PC-9 (cell line): ENCODE measurements at regions not wholly inside any gene's neighbourhood (a gene's known extent, or its start where the extent isn't known, plus 50 kb on each side); places are given as distances from the start of the nearest gene placed in this dataset.
"Not testable (repeated sequence)": the region's sequence is repeated elsewhere in the genome, so short reads cannot be mapped to it uniquely, and the experiment has no call there.

Experiments
- BruUV-seq: library from RNA; stranded (reverse); fragments of 400-500 nt; replicated peaks from 2 replicates; lab custom pipeline; 2021; lab: Mats Ljungman, UMichigan
- CTCF ChIA-PET: fragments of 300-600 bp; sonication (Branson Sonifier 250); formaldehyde crosslinking; loops from one replicate; lab custom pipeline; 2022; ENCODE audit warnings: antibody characterized with exemption; lab: Charles Lee
- POLR2A ChIA-PET: fragments of 300-600 bp; sonication (Branson Sonifier 250); formaldehyde crosslinking; loops from one replicate; lab custom pipeline; 2022; ENCODE audit warnings: antibody characterized with exemption; ENCODE audit not compliant: unreplicated experiment; lab: Charles Lee
- DNase-seq, 2 experiments: peaks; one replicate each; pipeline versions ENCODE4 v3.0.0 to v3.0.0-alpha.2; 2015 to 2022; ENCODE audit warnings: mixed read lengths in 1 of 2
- H2AFZ ChIP-seq: fragments of 200-600 bp; sonication (generic); 2 replicates; pipeline ENCODE4 v1.8.1; 2017; ENCODE audit warnings: antibody characterized with exemption
- H3F3A ChIP-seq: fragments of 200-600 bp; sonication (generic); 2 replicates; pipeline ENCODE4 v1.8.1; 2017; ENCODE audit warnings: antibody characterized with exemption, mild to moderate bottlenecking, low read depth; ENCODE audit not compliant: insufficient read depth
- H3K27ac ChIP-seq: fragments of 200-600 bp; sonication (generic); 2 replicates; pipeline ENCODE4 v1.6.1; 2016; ENCODE audit warnings: mixed run types
- H3K27me3 ChIP-seq: fragments of 200-600 bp; sonication (generic); 2 replicates; pipeline ENCODE4 v1.6.1; 2016; ENCODE audit warnings: low read depth, mixed run types; ENCODE audit not compliant: insufficient read depth
- H3K36me3 ChIP-seq: fragments of 200-600 bp; sonication (generic); 2 replicates; pipeline ENCODE4 v1.6.1; 2016; ENCODE audit warnings: low read depth, mixed run types
- H3K4me1 ChIP-seq: fragments of 200-600 bp; sonication (generic); replicated peaks from 2 replicates; pipeline ENCODE4 v1.6.1; 2016; ENCODE audit warnings: mixed run types; ENCODE audit not compliant: insufficient read depth
- H3K4me2 ChIP-seq: fragments of 200-600 bp; sonication (generic); 2 replicates; pipeline ENCODE4 v1.6.1; 2017; ENCODE audit warnings: mixed run types
- H3K4me3 ChIP-seq: fragments of 200-600 bp; sonication (generic); 2 replicates; pipeline ENCODE4 v1.6.1; 2016; ENCODE audit warnings: mixed run types
- H3K79me2 ChIP-seq: fragments of 200-600 bp; sonication (generic); 2 replicates; pipeline ENCODE4 v1.6.1; 2017; ENCODE audit warnings: low read depth, mixed run types
- H3K9me2 ChIP-seq: fragments of 200-600 bp; sonication (generic); 2 replicates; pipeline ENCODE4 v1.8.1; 2017; ENCODE audit warnings: mild to moderate bottlenecking; ENCODE audit not compliant: insufficient read depth
- H3K9me3 ChIP-seq: fragments of 200-600 bp; sonication (generic); 2 replicates; pipeline ENCODE4 v1.8.1; 2016; ENCODE audit warnings: low read depth; ENCODE audit not compliant: insufficient read depth
- H4K20me1 ChIP-seq: fragments of 200-600 bp; sonication (generic); 2 replicates; pipeline ENCODE4 v1.8.1; 2017; ENCODE audit not compliant: insufficient read depth
- CTCF ChIP-seq: fragments of 200-600 bp; sonication (generic); conservative IDR thresholded peaks from 2 replicates; pipeline ENCODE4 v1.6.1; 2017; ENCODE audit warnings: mixed run types, antibody characterized with exemption, mild to moderate bottlenecking, moderate library complexity
- EZH2 ChIP-seq: fragments of 200-600 bp; sonication (generic); IDR thresholded peaks from 2 replicates; pipeline ENCODE4 v1.8.0; 2017; ENCODE audit warnings: antibody characterized with exemption, low read depth
- intact Hi-C: fragments of 100-400 bp; cut with micrococcal nuclease; formaldehyde crosslinking; loops from one replicate; pipeline ENCODE4 v1.10.0; 2022; ENCODE audit not compliant: unreplicated experiment

GRCh38 chr5:152472083-152472482 is 67.0 kb upstream of the NMUR2 start:
- CTCF ChIA-PET = no interaction called here

DNA sequence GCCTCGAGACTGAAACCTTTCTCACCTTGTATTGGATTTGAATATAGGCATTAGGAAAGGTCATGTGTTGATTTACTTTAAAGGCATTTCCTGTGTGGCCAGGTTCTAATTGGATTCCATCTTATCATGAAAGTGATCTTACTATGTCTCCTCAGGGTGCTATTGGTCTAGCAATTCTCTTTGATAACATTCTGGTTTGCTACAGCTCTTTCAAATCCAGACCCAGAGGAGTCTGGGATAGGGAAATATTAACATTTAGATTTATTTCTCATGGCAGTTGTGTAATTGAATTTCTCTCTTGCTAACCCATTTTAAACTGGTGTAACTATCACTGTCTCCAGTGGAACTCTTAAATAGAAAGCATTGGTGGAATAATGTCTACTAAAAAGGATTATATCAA is 69.9 kb upstream of the NMUR2 start:
- Histone ChIP-seq H3K9me3 (no peaks in the 10 kb centered on the region), H3K9me2 (no peaks in the 10 kb centered on the region), H3F3A (no peaks in the 10 kb centered on the region), H3K4me2 (no peak overlapping the region), H3K4me3 (no peak overlapping the region), H3K27me3 (no peaks in the 10 kb centered on the region), H3K36me3 (no peaks in the 10 kb centered on the region), H2AFZ (no peak overlapping the region), H3K79me2 (no peaks in the 10 kb centered on the region), H3K27ac (no peak overlapping the region), H3K4me1 (no peaks in the 10 kb centered on the region), H4K20me1 (no peaks in the 10 kb centered on the region)
- DNase-seq = no peak
- TF ChIP-seq EZH2 (no peak), CTCF (no peak)
- ChIA-PET POLR2A (no interaction called here), CTCF (no interaction called here)
- BruUV-seq = no TSS peak
- intact Hi-C loops = no loop called here

More at GRCh38 chr5:152472083-152472482, 67.0 kb upstream of the NMUR2 start:
- Histone ChIP-seq H3K27ac (no peak overlapping the region), H3K4me3 (no peak overlapping the region), H3K9me3 (no peaks in the 10 kb centered on the region), H3K27me3 (no peaks in the 10 kb centered on the region), H3K79me2 (no peaks in the 10 kb centered on the region), H3K9me2 (no peaks in the 10 kb centered on the region), H4K20me1 (no peaks in the 10 kb centered on the region), H3K36me3 (no peaks in the 10 kb centered on the region), H2AFZ (no peak overlapping the region), H3K4me2 (no peak overlapping the region), H3K4me1 (no peaks in the 10 kb centered on the region), H3F3A (no peaks in the 10 kb centered on the region)
- no TSS peak for BruUV-seq
- DNase-seq = no peak
- intact Hi-C loops = no loop called here
- TF ChIP-seq CTCF = no peak
- no peak for TF ChIP-seq EZH2
- POLR2A ChIA-PET = interaction anchor here (0.5 kb wide), 1 partner anchor 1177 kb away, joined by 3 read pairs; no protein-coding TSS in a partner anchor

DNA sequence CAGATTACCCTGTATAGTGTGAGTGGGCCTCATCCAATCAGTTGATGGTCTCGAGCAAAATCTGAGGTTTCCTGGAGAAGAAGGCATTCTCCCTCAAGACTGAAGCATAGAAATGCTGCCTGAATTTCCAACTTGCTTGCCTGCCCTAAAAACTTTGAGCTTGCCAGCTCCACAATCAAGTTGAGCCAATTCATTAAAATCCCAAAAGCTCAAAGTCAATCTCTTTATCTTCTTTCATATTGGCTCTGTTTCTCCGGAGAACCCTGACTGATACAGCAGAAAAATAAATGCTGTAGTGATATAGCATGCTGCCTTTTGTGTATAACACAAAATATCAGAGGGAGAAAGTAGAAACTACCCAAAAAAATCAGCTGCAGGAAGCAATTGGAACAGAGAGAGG is 72.5 kb upstream of the NMUR2 start:
- no peaks in the 10 kb centered on the region for H3K36me3 ChIP-seq
- no peaks in the 10 kb centered on the region for H3K79me2 ChIP-seq
- CTCF ChIA-PET = no interaction called here
- BruUV-seq = no TSS peak
- intact Hi-C loops = no loop called here
- H3K4me1 ChIP-seq = no peaks in the 10 kb centered on the region
- H3K9me2 ChIP-seq = no peaks in the 10 kb centered on the region
- DNase-seq = no peak
- no peak overlapping the region for H3K4me3 ChIP-seq
- H4K20me1 ChIP-seq = no peaks in the 10 kb centered on the region
- H3K9me3 ChIP-seq = no peaks in the 10 kb centered on the region
- POLR2A ChIA-PET = no interaction called here
- no peaks in the 10 kb centered on the region for H3K27me3 ChIP-seq
- no peaks in the 10 kb centered on the region for H3F3A ChIP-seq
- no peak overlapping the region for H3K4me2 ChIP-seq
- H2AFZ ChIP-seq = no peak overlapping the region
- TF ChIP-seq CTCF (no peak), EZH2 (no peak)
- no peak overlapping the region for H3K27ac ChIP-seq

DNA sequence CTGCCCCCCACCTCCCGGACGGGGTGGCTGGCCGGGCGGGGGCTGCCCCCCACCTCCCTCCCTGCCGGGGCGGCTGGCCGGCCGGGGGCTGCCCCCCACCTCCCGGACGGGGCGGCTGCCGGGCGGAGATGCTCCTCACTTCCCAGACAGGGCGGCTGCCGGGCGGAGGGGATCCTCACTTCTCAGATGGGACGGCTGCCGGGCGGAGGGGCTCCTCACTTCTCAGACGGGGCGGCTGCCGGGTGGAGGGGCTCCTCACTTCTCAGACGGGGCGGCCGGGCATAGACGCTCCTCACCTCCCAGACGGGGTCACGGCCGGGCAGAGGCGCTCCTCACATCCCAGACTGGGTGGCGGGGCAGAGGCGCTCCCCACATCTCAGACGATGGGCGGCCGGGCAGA is 74.8 kb upstream of the NMUR2 start:
- POLR2A ChIA-PET, intact Hi-C loops, H2AFZ ChIP-seq, H3K4me1 ChIP-seq, H3K9me2 ChIP-seq, H3K27ac ChIP-seq, DNase-seq, H3K27me3 ChIP-seq, H3K4me2 ChIP-seq, CTCF ChIA-PET, H3F3A ChIP-seq, H3K79me2 ChIP-seq, H3K4me3 ChIP-seq, H4K20me1 ChIP-seq, H3K9me3 ChIP-seq, H3K36me3 ChIP-seq, BruUV-seq: not testable (repeated sequence)

GRCh38 chr5:152480677-152481076 is 75.6 kb upstream of the NMUR2 start:
- H4K20me1 ChIP-seq, H3F3A ChIP-seq, BruUV-seq, H3K4me3 ChIP-seq, H3K4me2 ChIP-seq, intact Hi-C loops, H3K27me3 ChIP-seq, H3K9me3 ChIP-seq, DNase-seq, H3K27ac ChIP-seq, H3K36me3 ChIP-seq, POLR2A ChIA-PET, H3K9me2 ChIP-seq, H3K79me2 ChIP-seq, CTCF ChIA-PET, H2AFZ ChIP-seq, H3K4me1 ChIP-seq: not testable (repeated sequence)
